Activated T-helper 2 cell treated with anti-CD3 and anti-CD28 coated beads, Interferon-gamma antibody, Interleukin-2, Interleukin-4, amounts not matched to agents 10 μg/mL and 5 μg/mL and 100 μg/mL, durations not matched to agents 14 hours and 24 hours and 36 hours (primary cell): ENCODE measurements at regions not wholly inside any gene's neighbourhood (a gene's known extent, or its start where the extent isn't known, plus 50 kb on each side); places are given as distances from the start of the nearest gene placed in this dataset.

Source experiments
- DNase-seq: peaks from one replicate; pipeline ENCODE4 v3.0.0; 2021; ENCODE audit warnings: low spot score
- H3K27ac Mint-ChIP-seq: one replicate; pipeline ENCODE4 v1.8.0; 2021; ENCODE audit warnings: mixed read lengths
- H3K27me3 Mint-ChIP-seq: one replicate; pipeline ENCODE4 v1.8.0; 2021; ENCODE audit warnings: low read depth, mixed read lengths
- H3K36me3 Mint-ChIP-seq: one replicate; pipeline ENCODE4 v1.8.0; 2021; ENCODE audit warnings: low read depth, mixed read lengths
- H3K4me1 Mint-ChIP-seq: one replicate; pipeline ENCODE4 v1.8.0; 2021; ENCODE audit warnings: low read depth, mixed read lengths
- H3K4me3 Mint-ChIP-seq: one replicate; pipeline ENCODE4 v1.8.0; 2021; ENCODE audit warnings: low read depth, mild to moderate bottlenecking, moderate library complexity, mixed read lengths
- H3K9me3 Mint-ChIP-seq: one replicate; pipeline ENCODE4 v1.8.0; 2021; ENCODE audit warnings: mixed read lengths
- intact Hi-C: fragments of 100-400 bp; cut with micrococcal nuclease; formaldehyde crosslinking; loops from one replicate; pipeline ENCODE4 v1.15.1; 2023

- no peak overlapping the region for H3K27ac Mint-ChIP-seq
- H3K4me1 Mint-ChIP-seq, result peaks cover 25% of the 10 kb centered on the region
- H3K9me3 Mint-ChIP-seq, result no peaks in the 10 kb centered on the region
- H3K4me3 Mint-ChIP-seq, result no peak overlapping the region
- intact Hi-C loops, result no loop called here
- DNase-seq, result no peak
- peaks cover 8% of the 10 kb centered on the region for H3K27me3 Mint-ChIP-seq
- H3K36me3 Mint-ChIP-seq, result no peaks in the 10 kb centered on the region
Observed at GRCh38 chr18:54777118-54777791, 51.0 kb upstream of the RAB27B start.

DNA sequence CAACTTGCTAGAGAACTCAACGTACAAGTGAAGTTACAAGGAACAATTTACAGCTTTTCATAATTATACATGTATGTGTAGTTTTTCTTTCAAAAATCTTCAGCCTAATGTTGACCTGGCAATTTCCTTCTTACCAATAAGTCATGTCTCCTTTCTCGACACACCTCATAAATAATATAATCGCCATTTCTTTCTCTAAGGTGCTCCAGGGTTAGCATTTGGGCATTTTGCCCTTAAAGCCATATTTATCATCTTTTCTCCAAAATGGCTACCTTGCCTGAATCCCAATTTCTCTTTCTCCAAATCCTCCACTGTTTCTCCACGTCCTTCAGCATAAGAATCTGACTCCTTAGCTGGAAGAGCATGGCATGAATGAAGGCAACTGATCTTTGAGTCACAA is 50.3 kb upstream of the RAB27B start:
- Mint-ChIP-seq H3K4me3 (no peak overlapping the region), H3K27ac (no peak overlapping the region), H3K36me3 (no peaks in the 10 kb centered on the region), H3K4me1 (peaks cover 24% of the 10 kb centered on the region), H3K9me3 (no peaks in the 10 kb centered on the region), H3K27me3 (peaks cover 7% of the 10 kb centered on the region)
- intact Hi-C loops, result no loop called here
- no peak for DNase-seq
